ENCODE measurements at regions not wholly inside any gene's neighbourhood (a gene's known extent, or its start where the extent isn't known, plus 50 kb on each side); places are given as distances from the start of the nearest gene placed in this dataset.
A peak's percentile ranks its signal among the peaks of the same experiment; 100 is the strongest.
"Not testable (repeated sequence)": the region's sequence is repeated elsewhere in the genome, so short reads cannot be mapped to it uniquely, and the experiment has no call there.

DNA sequence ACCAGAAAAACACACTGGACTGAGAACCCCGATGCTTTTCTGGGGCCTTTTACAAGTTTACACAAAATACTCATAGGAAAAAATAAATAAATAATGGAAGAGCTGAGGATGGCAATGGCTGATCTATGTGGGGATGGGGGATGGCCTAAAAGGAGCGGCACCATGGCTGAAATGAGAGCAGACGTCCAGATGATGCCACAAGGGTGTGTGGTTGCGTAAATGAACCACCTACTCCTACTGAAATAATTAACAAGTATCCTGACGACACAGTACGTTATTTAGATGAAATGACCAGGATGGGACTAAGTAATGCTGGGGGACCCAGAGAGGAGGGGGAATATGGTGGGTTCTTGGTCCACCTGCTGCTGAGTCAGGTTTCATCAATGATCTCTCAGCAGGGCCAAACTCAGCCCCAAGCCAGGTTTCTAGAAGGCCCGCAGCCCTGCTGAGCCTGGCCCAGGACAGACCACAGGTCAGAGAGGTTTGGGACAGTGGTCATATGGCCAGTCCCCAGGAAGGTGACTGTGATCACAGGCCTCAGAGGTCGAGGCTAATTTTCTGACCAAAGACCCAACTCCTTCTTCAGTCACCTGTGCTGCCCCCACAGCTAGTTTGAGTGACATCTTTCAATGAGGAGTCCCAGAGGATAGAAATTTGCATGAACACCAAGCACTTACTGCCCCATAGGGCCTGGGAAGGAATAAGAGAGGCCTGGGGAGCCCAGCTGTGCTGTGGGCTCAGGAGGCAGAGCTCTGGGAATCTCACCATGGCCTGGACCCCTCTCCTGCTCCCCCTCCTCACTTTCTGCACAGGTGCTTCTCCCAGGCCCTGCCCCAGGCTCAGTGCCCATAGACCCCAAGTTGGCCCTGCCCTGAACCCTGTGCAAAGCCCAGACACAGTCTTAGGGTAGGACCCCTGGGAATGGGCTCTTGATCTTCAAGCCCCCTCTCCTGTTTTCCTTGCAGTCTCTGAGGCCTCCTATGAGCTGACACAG, 76.3 kb upstream of the IGLL5 start:
- DNase-seq: no peak

DNA sequence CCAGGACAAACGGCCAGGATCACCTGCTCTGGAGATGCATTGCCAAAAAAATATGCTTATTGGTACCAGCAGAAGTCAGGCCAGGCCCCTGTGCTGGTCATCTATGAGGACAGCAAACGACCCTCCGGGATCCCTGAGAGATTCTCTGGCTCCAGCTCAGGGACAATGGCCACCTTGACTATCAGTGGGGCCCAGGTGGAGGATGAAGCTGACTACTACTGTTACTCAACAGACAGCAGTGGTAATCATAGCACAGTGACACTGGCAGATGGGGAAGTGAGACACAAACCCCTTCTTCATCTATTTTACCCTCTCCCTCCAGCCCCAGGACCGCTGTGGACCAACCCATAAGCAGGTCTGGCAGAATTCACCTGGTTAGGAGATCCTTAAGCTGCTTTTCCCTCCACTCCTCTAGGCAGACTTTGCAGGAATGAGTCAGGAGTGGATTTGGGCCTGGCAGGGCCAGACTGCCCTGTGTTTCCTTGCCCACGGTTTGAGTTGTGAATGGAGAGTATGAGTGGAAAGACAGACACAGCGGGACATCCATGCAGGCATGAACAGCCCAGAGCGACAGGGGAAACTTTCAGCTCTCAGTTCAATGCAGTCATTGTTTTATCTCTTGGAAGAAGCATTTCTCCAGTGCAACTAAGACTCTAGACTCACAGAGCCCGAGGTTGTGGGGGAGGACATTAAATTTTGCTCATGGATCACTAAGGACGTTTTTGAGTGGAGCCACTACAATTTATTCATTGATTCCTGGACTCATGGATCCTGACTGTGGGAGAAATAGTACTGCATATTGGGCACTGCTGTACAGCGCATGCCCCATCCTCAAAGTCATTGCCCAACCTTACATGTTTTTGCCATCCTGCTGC, 75.3 kb upstream of the IGLL5 start:
- DNase-seq: no peak

GRCh38 chr22:22813126-22814075, 74.2 kb upstream of the IGLL5 start:
- no peak for DNase-seq

DNA sequence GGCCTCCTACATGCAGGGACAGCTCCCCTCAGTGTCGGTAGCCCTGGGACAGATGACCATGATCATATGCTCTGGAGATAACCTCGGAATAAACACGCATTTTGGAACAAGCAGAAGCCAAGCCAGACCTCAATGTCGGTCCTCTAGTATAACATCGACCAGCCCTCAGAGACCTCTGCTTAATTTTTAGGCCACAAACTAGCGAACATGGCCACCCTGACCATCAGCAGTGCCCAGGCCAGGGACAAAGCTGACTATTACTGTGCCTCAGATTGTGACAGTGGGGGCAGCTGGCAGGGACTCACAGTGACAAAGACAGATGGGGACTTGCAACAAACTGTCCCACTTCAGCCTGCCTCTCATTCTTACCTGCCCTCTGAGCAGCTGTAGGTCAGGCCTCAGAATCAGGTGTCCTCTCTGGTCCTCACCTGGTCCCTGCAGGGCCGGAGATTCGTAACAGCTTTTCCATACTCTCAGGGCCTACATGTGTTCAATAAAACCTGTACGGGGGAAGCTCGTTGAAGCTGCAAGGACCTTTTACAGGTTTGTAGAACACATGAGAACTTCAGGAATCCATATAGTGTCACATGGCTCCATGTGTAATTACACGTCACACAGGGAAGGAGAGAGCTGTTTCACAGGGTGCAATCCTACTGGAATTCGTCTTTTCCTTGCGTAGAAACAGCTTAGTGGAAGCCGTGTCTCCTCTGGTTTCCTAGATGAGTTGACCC, 72.8 kb upstream of the IGLL5 start:
- DNase-seq: no peak

GRCh38 chr22:22815397-22816170, 72.0 kb upstream of the IGLL5 start:
- DNase-seq: no peak

GRCh38 chr22:22816171-22816514, 71.5 kb upstream of the IGLL5 start:
- DNase-seq: no peak

DNA sequence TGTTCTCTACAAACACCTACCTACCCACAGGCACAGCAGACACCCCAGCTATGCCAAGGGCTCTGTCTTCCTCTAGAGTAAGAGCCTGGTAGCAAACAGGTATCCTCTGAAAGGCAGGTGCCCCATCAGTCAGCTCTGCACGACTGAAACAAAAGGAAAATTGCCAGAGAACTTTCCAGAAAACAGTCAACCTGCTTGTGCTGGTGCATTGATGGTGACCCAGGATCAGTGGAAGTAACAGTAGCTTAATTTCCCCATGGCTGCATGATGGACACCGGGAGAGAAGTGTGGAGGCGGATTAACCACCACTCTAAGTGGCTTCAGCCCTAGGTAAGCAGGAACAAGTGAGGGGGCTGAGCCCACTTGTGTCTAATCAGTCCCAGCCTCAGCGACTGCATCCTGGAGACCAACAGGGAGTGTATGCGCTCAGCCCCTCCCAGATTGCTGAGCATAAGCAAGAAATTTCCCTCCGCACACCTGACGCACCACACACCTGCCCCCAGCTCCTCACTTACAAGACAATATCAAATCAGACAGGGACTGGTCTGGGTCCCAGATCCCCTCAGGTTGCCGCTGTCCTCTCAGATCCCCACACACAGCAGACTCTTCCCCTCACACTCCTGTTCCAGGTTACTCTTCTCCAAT, 70.7 kb upstream of the IGLL5 start:
- no peak for DNase-seq

- DNase-seq: no peak
Observed at GRCh38 chr22:22817468-22818201, 70.0 kb upstream of the IGLL5 start.

DNA sequence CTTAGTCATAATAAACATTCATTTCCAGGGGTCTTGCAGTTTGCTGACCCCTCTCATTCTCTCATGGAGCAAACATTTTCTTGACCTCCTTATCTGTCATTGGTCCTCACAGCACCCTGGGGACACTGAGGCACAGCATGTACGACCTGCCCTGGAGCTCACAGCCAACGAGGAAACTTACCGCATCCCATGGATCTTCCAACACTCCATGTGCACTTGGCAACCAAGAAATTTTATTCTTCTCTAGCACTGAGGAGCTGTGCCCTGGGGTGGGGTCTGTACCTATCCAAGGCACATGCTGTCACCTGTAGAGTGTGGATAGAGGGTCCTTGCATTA, 69.4 kb upstream of the IGLL5 start:
- DNase-seq: no peak

- peak in 1 of 2 experiments; percentile 31 for DNase-seq
Observed at GRCh38 chr22:22818861-22819855, 68.5 kb upstream of the IGLL5 start.

DNA sequence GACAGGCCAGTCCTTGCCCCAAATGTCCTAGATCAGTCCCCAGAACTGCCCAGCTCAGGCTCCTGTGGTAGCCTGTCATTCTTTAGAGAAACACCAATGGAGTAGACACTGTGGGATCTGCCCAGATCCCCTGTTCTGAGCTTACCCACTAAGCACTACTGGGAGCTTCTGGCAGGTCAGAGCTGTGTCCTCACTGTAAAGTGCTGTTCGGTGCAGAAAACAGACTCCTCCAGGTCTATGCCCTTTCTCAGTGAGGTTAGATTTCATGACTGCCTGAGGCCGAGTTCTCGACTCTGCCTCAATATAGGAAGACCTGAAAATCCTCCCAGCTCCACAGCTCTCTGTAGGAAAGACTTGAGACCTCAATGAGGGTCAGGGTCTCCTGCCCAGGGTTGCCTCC, 67.5 kb upstream of the IGLL5 start:
- no peak for DNase-seq

DNA sequence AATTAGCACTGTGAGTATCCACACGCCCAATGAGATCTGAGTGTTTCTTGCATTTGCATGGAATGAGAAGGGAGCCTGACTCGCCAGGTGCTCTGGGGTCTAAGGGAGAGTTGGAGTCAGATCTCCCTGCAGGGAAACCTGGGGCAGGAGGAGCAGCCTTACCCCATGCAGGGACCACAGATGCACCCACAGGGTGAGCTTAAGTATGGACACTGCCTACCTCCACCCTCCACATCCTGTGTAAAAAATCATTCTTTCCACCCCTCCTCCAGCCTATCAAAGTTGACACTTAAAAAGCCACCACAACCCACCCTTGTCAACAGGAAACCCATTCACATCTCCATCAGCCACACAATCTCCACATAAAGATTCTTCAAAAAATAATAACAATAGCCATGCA, 67.0 kb upstream of the IGLL5 start:
- no peak for DNase-seq

DNA sequence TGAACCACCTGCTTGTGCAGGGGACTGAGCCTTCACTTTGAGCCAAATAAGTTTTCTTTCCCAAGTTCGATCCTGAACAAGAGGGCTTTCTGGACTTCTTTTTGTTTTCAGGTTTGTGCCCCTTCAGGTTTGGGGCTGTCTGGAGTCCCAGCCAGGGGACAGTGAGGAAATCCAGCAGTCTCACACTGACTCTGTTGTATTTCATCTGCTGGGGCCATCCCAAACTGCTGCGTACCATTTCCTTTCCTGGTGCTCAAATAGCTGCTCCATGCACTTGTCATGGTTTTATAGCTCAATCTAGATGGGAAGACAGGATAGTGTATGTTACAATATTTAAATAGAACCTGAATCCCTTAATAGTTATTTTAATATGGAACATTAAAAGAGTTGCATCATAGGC, 66.3 kb upstream of the IGLL5 start:
- DNase-seq: no peak

GRCh38 chr22:22822106-22822505, 65.5 kb upstream of the IGLL5 start:
- DNase-seq: no peak

DNA sequence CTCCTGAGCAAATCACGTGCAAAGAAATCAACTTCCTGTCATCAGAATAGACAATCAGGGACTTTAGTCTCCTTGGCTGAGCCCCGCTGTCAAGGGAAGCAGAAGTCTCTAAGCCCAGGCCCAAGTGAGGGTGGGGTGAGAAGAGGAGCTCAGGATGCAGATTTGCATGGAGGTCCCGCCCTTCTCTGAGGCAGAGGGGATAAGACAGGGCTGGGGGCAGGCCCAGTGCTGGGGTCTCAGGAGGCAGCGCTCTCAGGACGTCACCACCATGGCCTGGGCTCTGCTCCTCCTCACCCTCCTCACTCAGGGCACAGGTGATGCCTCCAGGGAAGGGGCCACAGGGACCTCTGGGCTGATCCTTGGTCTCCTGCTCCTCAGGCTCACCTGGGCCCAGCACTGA, 65.1 kb upstream of the IGLL5 start:
- DNase-seq: not testable (repeated sequence)

DNA sequence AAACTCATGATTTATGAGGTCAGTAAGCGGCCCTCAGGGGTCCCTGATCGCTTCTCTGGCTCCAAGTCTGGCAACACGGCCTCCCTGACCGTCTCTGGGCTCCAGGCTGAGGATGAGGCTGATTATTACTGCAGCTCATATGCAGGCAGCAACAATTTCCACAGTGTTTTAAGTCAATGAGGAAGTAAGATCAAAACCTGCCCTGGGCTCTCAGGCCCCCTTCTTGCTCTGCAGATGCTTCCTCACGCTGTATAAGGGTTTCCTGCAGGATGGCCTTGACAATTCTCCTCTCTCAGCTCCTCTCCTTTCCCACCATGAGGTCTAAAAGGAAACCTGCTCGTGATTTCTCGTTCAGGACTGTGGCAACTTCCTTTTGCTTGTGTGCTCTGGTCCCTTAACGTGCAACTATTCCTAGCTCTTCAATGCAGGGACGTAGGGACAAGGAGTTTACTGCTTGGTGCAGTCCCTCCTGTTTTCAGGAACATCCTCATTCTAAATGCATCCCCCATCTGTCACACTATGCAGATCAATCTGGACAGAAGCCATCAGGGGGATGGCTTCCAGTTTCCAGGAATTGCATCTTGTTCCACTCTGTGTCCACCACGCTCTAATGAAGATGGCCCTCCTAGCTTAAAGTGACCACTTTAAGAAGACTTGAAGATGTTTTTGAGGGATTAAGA, 64.3 kb upstream of the IGLL5 start:
- DNase-seq: no peak

- DNase-seq: no peak
Observed at GRCh38 chr22:22824340-22825212, 63.0 kb upstream of the IGLL5 start.

All from activated CD4-positive, alpha-beta T cell treated with anti-CD3 and anti-CD28 coated beads, Interleukin-2, amount 50 U/mL, for 48 hours (primary cell).